NOMO-1 (cell line): ENCODE measurements at regions not wholly inside any gene's neighbourhood (a gene's known extent, or its start where the extent isn't known, plus 50 kb on each side); places are given as distances from the start of the nearest gene placed in this dataset.

Experiments
- DNase-seq, 2 experiments: peaks; one replicate each; lab custom pipeline; 2025; ENCODE audit not compliant: unreplicated experiment in 2 of 2; lab: John Stamatoyannopoulos, UW

DNA sequence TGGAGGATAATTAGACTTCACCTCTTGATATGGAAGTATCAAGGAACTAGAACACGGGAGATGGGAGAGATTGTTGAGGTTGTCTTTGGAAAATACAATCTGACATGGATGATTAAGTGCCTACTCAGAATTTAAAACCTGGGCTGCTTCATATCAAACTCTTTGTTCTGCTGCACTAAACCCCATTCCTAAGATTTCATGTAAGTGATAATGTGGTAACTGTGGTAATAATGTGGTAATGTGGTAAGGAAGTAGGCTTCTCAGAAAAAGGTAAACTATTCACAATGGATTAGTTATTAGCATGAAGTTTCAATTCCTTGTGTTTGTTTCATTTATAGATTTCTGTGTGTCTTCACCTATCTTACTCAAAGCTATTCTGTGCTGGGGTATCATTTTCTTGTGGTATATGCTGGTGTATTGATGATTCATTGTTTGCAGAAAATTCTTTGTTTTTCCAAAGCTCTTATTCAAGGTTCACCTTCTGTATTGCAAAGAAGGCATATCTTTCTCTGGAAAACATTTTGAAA, 129.9 kb upstream of the TAC1 start:
- DNase-seq = no peak

DNA sequence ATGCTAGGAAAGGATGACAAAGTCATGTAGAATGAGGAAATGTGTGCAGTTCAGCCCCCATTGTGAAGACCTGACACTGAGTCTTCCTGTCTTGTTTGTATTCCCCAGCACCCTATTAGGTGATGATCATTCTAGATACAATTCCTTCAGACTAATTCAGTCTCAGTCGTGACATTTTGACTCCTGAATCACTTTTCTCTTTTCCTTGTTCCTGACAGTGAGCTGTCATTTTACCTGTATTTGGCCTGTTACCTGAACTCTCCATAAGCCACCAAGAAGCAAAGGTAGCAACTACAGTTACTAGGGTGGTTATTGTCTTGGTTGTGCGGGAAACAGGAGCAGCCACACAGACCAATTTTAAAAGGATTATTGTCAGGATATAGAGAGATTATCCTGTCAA, 111.4 kb upstream of the TAC1 start:
- DNase-seq = no peak

DNA sequence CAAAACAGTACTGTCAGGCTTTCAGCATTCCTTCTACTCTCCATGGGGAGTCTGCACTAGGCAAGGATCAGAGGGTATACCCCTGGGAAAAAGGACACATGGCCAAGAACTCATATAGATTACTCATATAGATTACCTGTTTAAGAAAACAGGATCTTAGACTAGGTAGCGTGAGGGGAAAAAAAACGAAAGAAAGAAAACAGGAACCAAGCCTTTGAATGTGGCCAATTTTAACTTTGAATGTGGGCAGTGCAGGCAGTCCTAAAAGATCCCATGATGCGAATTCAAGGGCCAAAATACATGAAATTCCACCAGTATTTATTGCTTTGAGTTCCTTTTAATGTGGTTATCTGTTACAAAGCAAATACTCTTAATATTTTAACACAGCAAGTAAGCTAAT, 108.6 kb upstream of the TAC1 start:
- DNase-seq = peak; percentile 15 to 20

DNA sequence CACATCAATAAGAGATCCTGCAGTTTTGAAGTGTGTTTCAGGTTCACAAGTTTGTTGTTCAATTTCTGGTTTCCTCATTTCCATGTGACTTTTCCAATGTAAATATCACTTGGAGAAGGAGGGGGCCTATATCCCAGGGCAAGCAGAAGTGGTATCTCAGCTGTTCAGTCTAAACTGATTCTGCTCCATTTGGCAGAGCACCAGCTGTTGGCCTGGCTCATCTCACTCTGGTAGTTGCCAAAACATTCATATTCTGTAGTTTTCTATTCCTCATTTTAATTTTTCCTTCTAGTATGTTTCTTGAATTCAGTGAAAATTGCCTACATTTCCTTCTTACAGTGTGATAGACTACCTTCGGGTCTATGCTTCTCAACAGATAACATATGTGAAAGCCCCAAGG, 101.8 kb upstream of the TAC1 start:
- DNase-seq = no peak

DNA sequence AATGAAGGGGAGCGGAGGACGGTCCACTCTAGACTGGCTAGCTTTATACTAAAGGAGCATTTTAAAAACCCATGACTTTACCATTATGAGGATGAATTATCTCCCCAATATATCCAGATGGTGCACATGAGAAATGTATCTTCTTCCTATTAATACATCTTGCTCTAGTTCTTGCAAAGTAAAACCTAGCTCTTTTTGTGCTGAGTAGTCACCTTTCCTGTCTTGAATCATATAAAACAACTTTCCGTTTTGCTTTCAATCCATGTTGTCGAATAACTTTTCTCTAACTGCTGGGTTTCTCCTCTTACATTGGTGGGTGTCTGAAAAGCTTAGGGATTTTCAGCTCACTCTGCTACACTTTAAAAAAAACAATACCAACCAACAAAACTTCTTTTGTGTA, 96.3 kb upstream of the TAC1 start:
- no peak for DNase-seq

DNA sequence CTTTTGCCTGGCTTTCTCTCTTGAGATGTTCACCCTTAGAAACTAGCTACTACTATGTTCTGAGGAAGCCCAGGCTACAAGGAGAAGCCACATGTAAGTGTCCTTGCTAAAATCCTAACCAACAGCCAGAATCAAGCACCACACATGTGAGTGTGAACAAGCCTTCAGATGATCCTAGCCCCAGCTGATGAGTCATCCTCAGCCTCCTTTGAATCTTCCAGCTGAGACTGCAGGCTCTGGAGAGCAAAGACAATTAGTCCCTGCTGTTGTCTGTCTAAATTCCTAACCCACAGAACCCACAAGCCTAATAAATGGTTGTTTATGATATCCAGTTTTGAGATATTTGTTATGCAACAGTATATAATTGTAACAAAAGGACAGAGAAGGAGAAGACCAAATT, 92.8 kb upstream of the TAC1 start:
- DNase-seq = no peak

DNA sequence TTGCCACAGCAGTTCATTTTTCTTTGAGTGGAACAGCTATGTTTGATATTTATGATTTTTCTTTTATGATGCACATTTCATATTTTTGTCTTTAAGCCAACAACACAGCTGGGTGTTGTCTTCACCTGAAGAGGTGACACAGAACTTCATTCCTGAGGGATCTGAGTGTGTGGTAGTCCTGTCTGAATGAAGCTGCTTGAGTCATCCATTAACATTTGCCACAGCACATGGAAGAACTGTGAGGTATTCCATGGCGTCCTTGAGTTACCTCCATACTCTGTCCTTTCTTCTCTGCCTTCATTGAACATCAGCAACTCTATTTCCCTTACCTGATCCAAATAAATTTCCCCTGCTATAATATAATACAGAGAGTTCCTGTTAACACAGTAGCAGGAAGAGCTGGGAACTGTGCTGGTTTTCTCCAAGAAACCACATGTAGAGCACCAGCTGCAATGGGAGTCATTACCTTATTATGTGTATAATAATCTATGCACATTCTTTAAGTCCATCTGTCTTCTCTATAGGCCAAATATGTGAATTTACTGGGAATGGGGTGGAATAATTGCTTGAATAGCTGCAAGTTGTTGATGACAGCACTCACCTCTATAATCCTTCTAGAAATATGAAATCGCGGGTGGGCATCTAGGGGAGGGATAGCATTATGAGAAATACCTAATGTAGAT, 72.4 kb upstream of the TAC1 start:
- DNase-seq = no peak

DNA sequence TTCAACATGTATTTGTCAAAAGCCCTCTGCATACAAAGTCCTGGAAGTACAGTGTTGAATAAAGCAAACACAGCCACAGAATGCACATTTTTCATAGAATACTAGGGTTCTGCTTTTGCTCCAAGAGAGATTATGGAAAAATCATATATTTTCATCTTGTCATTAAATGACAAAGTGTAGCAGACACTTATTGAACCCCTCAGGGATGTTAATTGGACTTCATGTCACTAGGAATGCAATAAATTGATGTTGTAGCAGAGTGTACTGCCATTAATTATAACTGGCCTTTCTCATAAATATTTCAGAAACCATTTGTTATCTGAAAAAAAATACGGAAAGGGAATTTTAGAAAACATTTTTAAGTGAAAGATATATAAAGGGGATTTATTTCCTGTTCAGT, 64.5 kb upstream of the TAC1 start:
- DNase-seq = no peak

DNA sequence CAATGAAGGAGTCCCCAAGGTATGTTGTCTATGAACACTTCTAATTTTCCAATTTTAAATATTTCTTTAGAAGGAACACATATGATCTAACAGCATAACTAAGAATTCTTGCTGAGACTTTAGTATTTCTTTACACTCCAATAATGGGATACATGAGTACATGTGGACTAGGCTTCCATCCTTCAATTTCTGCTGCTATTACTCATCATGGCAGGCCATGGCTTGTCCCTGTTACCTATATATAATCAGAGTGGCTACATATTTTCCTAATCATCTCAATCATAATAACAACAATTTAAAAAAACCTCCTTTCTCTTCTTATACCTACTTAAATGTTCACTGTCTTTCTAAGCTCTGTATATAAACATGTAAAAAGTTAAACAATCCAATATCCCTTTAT, 60.3 kb upstream of the TAC1 start:
- DNase-seq = no peak

DNA sequence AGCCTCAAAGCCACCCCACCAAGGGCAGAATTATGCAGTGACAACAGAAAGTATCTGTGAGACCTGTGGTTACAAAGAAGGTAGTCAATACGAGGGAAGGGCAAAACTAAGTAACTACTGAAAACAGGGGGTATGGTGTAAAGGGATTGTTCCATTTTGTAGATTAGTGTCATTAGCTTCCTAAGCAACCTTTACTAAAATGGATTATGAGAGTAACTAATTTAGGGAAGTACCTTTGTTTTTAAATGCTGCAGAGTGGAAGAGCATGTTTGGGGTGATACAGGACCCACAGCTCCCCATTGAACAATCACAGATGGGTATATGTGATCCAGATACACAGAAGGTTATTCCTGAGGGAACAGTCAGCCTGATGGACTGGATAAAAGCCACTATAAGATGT, 51.3 kb upstream of the TAC1 start:
- no peak for DNase-seq
